IMR-90 (cell line): ENCODE measurements at regions not wholly inside any gene's neighbourhood (a gene's known extent, or its start where the extent isn't known, plus 50 kb on each side); places are given as distances from the start of the nearest gene placed in this dataset.

ENCODE experiments used
- ATAC-seq: fragments of 200-7000 bp; cut with Tn5 transposase; 2 replicates; pipeline ENCODE4 v1.9.1; 2020; ENCODE audit warnings: low read depth, mild to moderate bottlenecking, moderate library complexity
- BruUV-seq: library from RNA; stranded (reverse); fragments of 400-500 nt; replicated peaks from 2 replicates; lab custom pipeline; 2021; lab: Mats Ljungman, UMichigan
- CTCF ChIA-PET: fragments of 300-600 bp; formaldehyde crosslinking; extraction: SDS; loops from one replicate; lab custom pipeline; 2021; ENCODE audit warnings: antibody characterized with exemption; lab: Yijun Ruan, JAX
- POLR2A ChIA-PET: fragments of 300-600 bp; sonication (Branson Sonifier 250); formaldehyde crosslinking; loops from one replicate; lab custom pipeline; 2022; ENCODE audit warnings: antibody characterized with exemption; ENCODE audit not compliant: unreplicated experiment; lab: Charles Lee
- DNase-seq: peaks from one replicate; pipeline ENCODE4 v3.0.0; 2013
- H2AFZ ChIP-seq: replicated peaks from 2 replicates; pipeline ENCODE3; 2013; ENCODE audit warnings: low read length, mild to moderate bottlenecking; ENCODE audit not compliant: poor library complexity
- H2AK5ac ChIP-seq: 2 replicates; pipeline ENCODE4 v1.6.1; 2013; ENCODE audit warnings: low read depth, low read length, inconsistent platforms
- H2AK9ac ChIP-seq: replicated peaks from 2 replicates; pipeline ENCODE3; 2013; ENCODE audit warnings: mild to moderate bottlenecking, low read depth, low read length, moderate library complexity; ENCODE audit not compliant: poor library complexity
- H2BK120ac ChIP-seq: 2 replicates; pipeline ENCODE4 v1.6.1; 2013; ENCODE audit warnings: low read depth, low read length, inconsistent platforms
- H2BK15ac ChIP-seq: 3 replicates; pipeline ENCODE4 v1.6.1; 2013; ENCODE audit warnings: low read depth, low read length, inconsistent platforms
- H2BK20ac ChIP-seq: 2 replicates; pipeline ENCODE4 v1.6.1; 2013; ENCODE audit warnings: low read depth, mild to moderate bottlenecking, inconsistent platforms, low read length, moderate library complexity
- H2BK5ac ChIP-seq: 2 replicates; pipeline ENCODE4 v1.6.1; 2013; ENCODE audit warnings: mild to moderate bottlenecking, low read depth, low read length, inconsistent platforms; ENCODE audit not compliant: poor library complexity, severe bottlenecking
- H3K14ac ChIP-seq: replicated peaks from 2 replicates; pipeline ENCODE4 v1.6.1; 2013; ENCODE audit warnings: low read depth, low read length, inconsistent platforms
- H3K18ac ChIP-seq: 2 replicates; pipeline ENCODE4 v1.6.1; 2013; ENCODE audit warnings: low read depth, low read length, control low read depth
- H3K23ac ChIP-seq: 2 replicates; pipeline ENCODE4 v1.6.1; 2013; ENCODE audit warnings: low read depth, low read length, inconsistent platforms
- H3K27ac ChIP-seq: 2 replicates; pipeline ENCODE4 v1.5.1; 2013; ENCODE audit warnings: mild to moderate bottlenecking, control low read depth, low read length; ENCODE audit not compliant: insufficient read depth
- H3K27me3 ChIP-seq: 2 replicates; pipeline ENCODE4 v1.6.1; 2013; ENCODE audit warnings: low read length; ENCODE audit not compliant: control insufficient read depth, insufficient read depth
- H3K36me3 ChIP-seq: 2 replicates; pipeline ENCODE4 v1.6.1; 2013; ENCODE audit warnings: low read length, mixed read lengths; ENCODE audit not compliant: control insufficient read depth, insufficient read depth
- H3K4ac ChIP-seq: 2 replicates; pipeline ENCODE4 v1.6.1; 2013; ENCODE audit warnings: low read depth, low read length, inconsistent platforms
- H3K4me1 ChIP-seq: 2 replicates; pipeline ENCODE4 v1.6.1; 2013; ENCODE audit warnings: low read length, mixed read lengths; ENCODE audit not compliant: control insufficient read depth, insufficient read depth
- H3K4me2 ChIP-seq: 2 replicates; pipeline ENCODE4 v1.6.1; 2013; ENCODE audit warnings: low read depth, mild to moderate bottlenecking, control low read depth, low read length, moderate library complexity
- H3K4me3 ChIP-seq: 2 replicates; pipeline ENCODE4 v1.5.1; 2013; ENCODE audit warnings: low read depth, mild to moderate bottlenecking, control low read depth, low read length, moderate library complexity; ENCODE audit not compliant: insufficient read depth
- H3K56ac ChIP-seq: 2 replicates; pipeline ENCODE4 v1.6.1; 2013; ENCODE audit warnings: low read length, inconsistent platforms; ENCODE audit not compliant: insufficient read depth; ENCODE audit errors: extremely low read depth
- H3K79me1 ChIP-seq, 2 experiments: 2 replicates each; pipeline ENCODE4 v1.6.1; 2013; ENCODE audit warnings: low read length in 2 of 2, inconsistent platforms in 1 of 2, low read depth in 1 of 2
- H3K9ac ChIP-seq: 2 replicates; pipeline ENCODE4 v1.6.1; 2013; ENCODE audit warnings: low read depth, low read length, control low read depth
- H3K9me1 ChIP-seq: 2 replicates; pipeline ENCODE4 v1.6.1; 2013; ENCODE audit warnings: low read length, inconsistent platforms; ENCODE audit not compliant: insufficient read depth
- H3K9me3 ChIP-seq: 2 replicates; pipeline ENCODE4 v1.6.1; 2013; ENCODE audit warnings: low read length; ENCODE audit not compliant: control insufficient read depth, insufficient read depth
- H4K20me1 ChIP-seq: 2 replicates; pipeline ENCODE4 v1.6.1; 2013; ENCODE audit warnings: low read length, inconsistent platforms; ENCODE audit not compliant: insufficient read depth
- H4K5ac ChIP-seq: 2 replicates; pipeline ENCODE4 v1.6.1; 2013; ENCODE audit warnings: mild to moderate bottlenecking, low read depth, low read length, control low read depth
- H4K8ac ChIP-seq, 2 experiments: 2 replicates each; pipeline ENCODE4 v1.6.1; 2013; ENCODE audit warnings: low read depth in 2 of 2, low read length in 2 of 2, control low read depth in 1 of 2, inconsistent platforms in 1 of 2
- H4K91ac ChIP-seq: 2 replicates; pipeline ENCODE4 v1.6.1; 2013; ENCODE audit warnings: low read depth, low read length, inconsistent platforms; ENCODE audit not compliant: insufficient read depth
- BHLHE40 ChIP-seq: fragments of 150-350 bp; IDR thresholded peaks from 2 replicates; pipeline ENCODE4 v1.6.1; 2016; ENCODE audit warnings: mild to moderate bottlenecking, low read depth, low read length
- CEBPB ChIP-seq: IDR thresholded peaks from 2 replicates; pipeline ENCODE4 v1.6.1; 2012; ENCODE audit warnings: low read depth, low read length, improper control_type of control experiment
- CHD1 ChIP-seq: IDR thresholded peaks from 2 replicates; pipeline ENCODE4 v1.6.1; 2012; ENCODE audit warnings: low read depth, low read length, improper control_type of control experiment
- FOS ChIP-seq: fragments of 150-350 bp; IDR thresholded peaks from 2 replicates; pipeline ENCODE4 v1.6.1; 2016; ENCODE audit warnings: low read depth, low read length
- MAFK ChIP-seq: IDR thresholded peaks from 2 replicates; pipeline ENCODE4 v1.6.1; 2012; ENCODE audit warnings: low read depth, low read length, improper control_type of control experiment
- MAZ ChIP-seq: IDR thresholded peaks from 2 replicates; pipeline ENCODE4 v1.6.1; 2012; ENCODE audit warnings: low read depth, mild to moderate bottlenecking, low read length, improper control_type of control experiment, moderate library complexity, borderline replicate concordance
- MXI1 ChIP-seq: IDR thresholded peaks from 2 replicates; pipeline ENCODE4 v1.6.1; 2012; ENCODE audit warnings: low read depth, mild to moderate bottlenecking, low read length, moderate library complexity, borderline replicate concordance
- NFE2L2 ChIP-seq: fragments of 150-350 bp; IDR thresholded peaks from 2 replicates; pipeline ENCODE4 v1.6.1; 2016; ENCODE audit warnings: low read depth, mild to moderate bottlenecking, low read length
- POLR2A ChIP-seq: IDR thresholded peaks from 2 replicates; pipeline ENCODE4 v1.6.1; 2012; ENCODE audit warnings: mild to moderate bottlenecking, low read depth, low read length
- RAD21 ChIP-seq: IDR thresholded peaks from 2 replicates; pipeline ENCODE4 v1.6.1; 2012; ENCODE audit warnings: low read length, improper control_type of control experiment
- RCOR1 ChIP-seq: IDR thresholded peaks from 2 replicates; pipeline ENCODE4 v1.6.1; 2012; ENCODE audit warnings: mild to moderate bottlenecking, low read length, improper control_type of control experiment; ENCODE audit not compliant: insufficient replicate concordance
- RFX5 ChIP-seq: IDR thresholded peaks from 2 replicates; pipeline ENCODE4 v1.8.0; 2012; ENCODE audit warnings: low read depth, mild to moderate bottlenecking, low read length, moderate library complexity
- SMC3 ChIP-seq: fragments of 150-350 bp; IDR thresholded peaks from 2 replicates; pipeline ENCODE4 v1.6.1; 2016; ENCODE audit warnings: low read depth, mild to moderate bottlenecking, antibody characterized with exemption, low read length, moderate library complexity
- WGBS, 2 experiments: methylation state at CpG; one replicate each; pipeline versions ENCODE4 v1.1.5 to v1.1.7; 2013; ENCODE audit warnings: missing lambda C conversion rate in 2 of 2; ENCODE audit not compliant: insufficient read length in 1 of 2; ENCODE audit errors: extremely low coverage in 2 of 2; 5-methylcytosine and 5-hydroxymethylcytosine counted together
- dilution Hi-C: fragments of 300-500 bp; cut with HindIII; formaldehyde crosslinking; loops from one replicate; pipeline ENCODE4 v1.14.3; 2018; ENCODE audit warnings: low sequenced_read_pairs; ENCODE audit not compliant: unreplicated experiment
- in situ Hi-C: fragments of 300-500 bp; cut with MboI; formaldehyde crosslinking; loops from 3 replicates; pipeline ENCODE4 v1.14.3; 2019; ENCODE audit warnings: low sequenced_read_pairs, inconsistent platforms, mixed read lengths
- intact Hi-C: fragments of 100-400 bp; cut with micrococcal nuclease; formaldehyde crosslinking; loops from 2 replicates; pipeline ENCODE4 v1.10.0; 2022
- TF ChIP-seq, protein P1 (sequence below): fragments of 150-350 bp; IDR thresholded peaks from 2 replicates; pipeline ENCODE4 v1.6.1; 2017; ENCODE audit warnings: mild to moderate bottlenecking, antibody characterized with exemption, low read length, low read depth
- TF ChIP-seq, protein P2 (sequence below): fragments of 150-350 bp; IDR thresholded peaks from 2 replicates; pipeline ENCODE4 v1.6.1; 2016; ENCODE audit warnings: low read depth, mild to moderate bottlenecking, low read length, moderate library complexity, borderline replicate concordance
- TF ChIP-seq, protein P3 (sequence below): conservative IDR thresholded peaks from 2 replicates; pipeline ENCODE4 v1.5.1; 2012; ENCODE audit warnings: mild to moderate bottlenecking, low read depth, low read length, improper control_type of control experiment

DNA sequence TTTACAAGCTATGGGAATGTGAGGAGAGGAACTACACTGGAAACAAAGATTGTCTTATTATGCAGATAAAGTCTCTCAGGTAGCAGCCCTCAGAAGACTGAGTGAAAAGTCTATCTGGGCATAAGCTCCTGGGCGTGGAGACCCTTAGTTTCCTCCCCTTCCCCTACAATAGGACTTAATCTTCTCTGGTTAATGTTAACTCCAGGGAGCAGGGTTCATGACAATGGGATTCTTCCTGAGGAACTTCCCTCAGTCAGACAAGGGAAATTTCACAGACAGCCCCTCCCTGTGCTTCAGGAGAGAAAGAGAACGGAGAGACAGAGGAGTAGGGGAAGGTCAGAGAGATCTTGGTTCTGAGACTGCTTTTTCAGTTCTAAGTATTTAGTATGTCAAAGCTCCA is 1428.6 kb downstream of the LRRC4C start:
- Histone ChIP-seq H3K27ac (no peak overlapping the region), H3K27me3 (no peaks in the 10 kb centered on the region), H2BK15ac (no peak overlapping the region), H3K4me1 (no peaks in the 10 kb centered on the region), H3K18ac (no peak overlapping the region), H3K9ac (no peak overlapping the region), H2AK9ac (no peak overlapping the region), H2AK5ac (no peak overlapping the region), H4K8ac (no peak overlapping the region), H2BK5ac (no peak overlapping the region), H3K4me3 (no peak overlapping the region), H4K91ac (no peak overlapping the region), H3K9me3 (0 out of 2 replicates have a peak, but pooled peaks cover under 1% of the 10 kb centered on the region), H3K14ac (no peak overlapping the region), H3K4ac (no peak overlapping the region), H4K20me1 (no peaks in the 10 kb centered on the region), H3K79me1 (no peaks in the 10 kb centered on the region), H3K56ac (no peak overlapping the region), H4K5ac (no peak overlapping the region), H3K4me2 (no peak overlapping the region), H3K36me3 (no peaks in the 10 kb centered on the region), H2AFZ (no peak overlapping the region), H3K9me1 (no peaks in the 10 kb centered on the region), H3K23ac (no peak overlapping the region), H2BK120ac (no peak overlapping the region), H2BK20ac (no peak overlapping the region)
- POLR2A ChIA-PET = no interaction called here
- DNase-seq (no peak), ATAC-seq (no peak)
- BruUV-seq = no TSS peak
- TF ChIP-seq RAD21 (no peak), SMC3 (no peak), MXI1 (no peak), NFE2L2 (no peak), POLR2A (no peak), CEBPB (no peak), MAFK (no peak), BHLHE40 (no peak), MAZ (no peak), RCOR1 (no peak), RFX5 (no peak), FOS (no peak), CHD1 (no peak)
- TF ChIP-seq, protein P1, sequence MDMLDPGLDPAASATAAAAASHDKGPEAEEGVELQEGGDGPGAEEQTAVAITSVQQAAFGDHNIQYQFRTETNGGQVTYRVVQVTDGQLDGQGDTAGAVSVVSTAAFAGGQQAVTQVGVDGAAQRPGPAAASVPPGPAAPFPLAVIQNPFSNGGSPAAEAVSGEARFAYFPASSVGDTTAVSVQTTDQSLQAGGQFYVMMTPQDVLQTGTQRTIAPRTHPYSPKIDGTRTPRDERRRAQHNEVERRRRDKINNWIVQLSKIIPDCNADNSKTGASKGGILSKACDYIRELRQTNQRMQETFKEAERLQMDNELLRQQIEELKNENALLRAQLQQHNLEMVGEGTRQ = no peak
- TF ChIP-seq, protein P2, sequence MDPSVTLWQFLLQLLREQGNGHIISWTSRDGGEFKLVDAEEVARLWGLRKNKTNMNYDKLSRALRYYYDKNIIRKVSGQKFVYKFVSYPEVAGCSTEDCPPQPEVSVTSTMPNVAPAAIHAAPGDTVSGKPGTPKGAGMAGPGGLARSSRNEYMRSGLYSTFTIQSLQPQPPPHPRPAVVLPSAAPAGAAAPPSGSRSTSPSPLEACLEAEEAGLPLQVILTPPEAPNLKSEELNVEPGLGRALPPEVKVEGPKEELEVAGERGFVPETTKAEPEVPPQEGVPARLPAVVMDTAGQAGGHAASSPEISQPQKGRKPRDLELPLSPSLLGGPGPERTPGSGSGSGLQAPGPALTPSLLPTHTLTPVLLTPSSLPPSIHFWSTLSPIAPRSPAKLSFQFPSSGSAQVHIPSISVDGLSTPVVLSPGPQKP = no peak
- TF ChIP-seq, protein P3, sequence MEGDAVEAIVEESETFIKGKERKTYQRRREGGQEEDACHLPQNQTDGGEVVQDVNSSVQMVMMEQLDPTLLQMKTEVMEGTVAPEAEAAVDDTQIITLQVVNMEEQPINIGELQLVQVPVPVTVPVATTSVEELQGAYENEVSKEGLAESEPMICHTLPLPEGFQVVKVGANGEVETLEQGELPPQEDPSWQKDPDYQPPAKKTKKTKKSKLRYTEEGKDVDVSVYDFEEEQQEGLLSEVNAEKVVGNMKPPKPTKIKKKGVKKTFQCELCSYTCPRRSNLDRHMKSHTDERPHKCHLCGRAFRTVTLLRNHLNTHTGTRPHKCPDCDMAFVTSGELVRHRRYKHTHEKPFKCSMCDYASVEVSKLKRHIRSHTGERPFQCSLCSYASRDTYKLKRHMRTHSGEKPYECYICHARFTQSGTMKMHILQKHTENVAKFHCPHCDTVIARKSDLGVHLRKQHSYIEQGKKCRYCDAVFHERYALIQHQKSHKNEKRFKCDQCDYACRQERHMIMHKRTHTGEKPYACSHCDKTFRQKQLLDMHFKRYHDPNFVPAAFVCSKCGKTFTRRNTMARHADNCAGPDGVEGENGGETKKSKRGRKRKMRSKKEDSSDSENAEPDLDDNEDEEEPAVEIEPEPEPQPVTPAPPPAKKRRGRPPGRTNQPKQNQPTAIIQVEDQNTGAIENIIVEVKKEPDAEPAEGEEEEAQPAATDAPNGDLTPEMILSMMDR = no peak
- no CpG with 5 or more reads among the region's 2 CpGs for WGBS, 2 experiments
- dilution Hi-C loops (no loop called here), intact Hi-C loops (no loop called here), in situ Hi-C loops (no loop called here)
- CTCF ChIA-PET = no interaction called here
